ENCODE measurements at regions not wholly inside any gene's neighbourhood (a gene's known extent, or its start where the extent isn't known, plus 50 kb on each side); places are given as distances from the start of the nearest gene placed in this dataset.

- Histone ChIP-seq H3K36me3 (ENCODE audit: insufficient read depth, low read length) (no peaks in the 10 kb centered on the region), H3K4me3 (ENCODE audit: low read depth, low read length, poor library complexity, severe bottlenecking) (no peak overlapping the region), H3K79me2 (ENCODE audit: insufficient read depth, low read depth, low read length) (no peaks in the 10 kb centered on the region), H3K4me2 (ENCODE audit: low read length) (no peak overlapping the region), H3K4me1 (ENCODE audit: insufficient read depth, low read length, poor library complexity, severe bottlenecking) (no peaks in the 10 kb centered on the region), H3K9me3 (ENCODE audit: low read length) (no peaks in the 10 kb centered on the region), H2AFZ (ENCODE audit: low read length) (no peak overlapping the region), H4K20me1 (ENCODE audit: insufficient read depth, low read length) (no peaks in the 10 kb centered on the region), H3K27ac (ENCODE audit: low read depth, low read length, poor library complexity, severe bottlenecking) (no peak overlapping the region), H3K9me2 (ENCODE audit: insufficient read depth, low read length) (no peaks in the 10 kb centered on the region)
- DNase-seq (ENCODE audit: low spot score): no peak
- ChIA-PET POLR2A (interaction anchor here (0.7 kb wide), 1 partner anchor 409 kb away, joined by 3 read pairs; no protein-coding TSS in a partner anchor), CTCF (ENCODE audit: unreplicated experiment) (no interaction called here)
- TF ChIP-seq EZH2phosphoT487 (IDR thresholded peaks at IDR 0.05; ENCODE audit: borderline replicate concordance, low read depth, low read length) (no peak), CTCF (conservative IDR thresholded peaks at IDR 0.05; ENCODE audit: low read length) (no peak)
- BruUV-seq (replicated peaks): no TSS peak
- intact Hi-C loops (cut with micrococcal nuclease; ENCODE audit: unreplicated experiment): no loop called here
Observed at GRCh38 chr12:89263900-89264299, 88.4 kb downstream of the DUSP6 start.

- CTCF ChIA-PET (ENCODE audit: unreplicated experiment): no interaction called here
- POLR2A ChIA-PET: interaction anchor here (0.7 kb wide), 1 partner anchor 18 kb away, joined by 3 read pairs; no protein-coding TSS in a partner anchor
- BruUV-seq (replicated peaks): no TSS peak
Observed at GRCh38 chr12:89262855-89263552, 89.3 kb downstream of the DUSP6 start.

More at GRCh38 chr12:89262855-89263552, 89.3 kb downstream of the DUSP6 start:
- Histone ChIP-seq H3K9me2 (ENCODE audit: insufficient read depth, low read length) (no peaks in the 10 kb centered on the region), H3K4me3 (ENCODE audit: low read depth, low read length, poor library complexity, severe bottlenecking) (no peak overlapping the region), H3K36me3 (ENCODE audit: insufficient read depth, low read length) (no peaks in the 10 kb centered on the region), H2AFZ (ENCODE audit: low read length) (no peak overlapping the region), H3K4me1 (ENCODE audit: insufficient read depth, low read length, poor library complexity, severe bottlenecking) (no peaks in the 10 kb centered on the region), H3K27ac (ENCODE audit: low read depth, low read length, poor library complexity, severe bottlenecking) (no peak overlapping the region), H3K4me2 (ENCODE audit: low read length) (no peak overlapping the region), H3K9me3 (ENCODE audit: low read length) (no peaks in the 10 kb centered on the region), H3K79me2 (ENCODE audit: insufficient read depth, low read depth, low read length) (no peaks in the 10 kb centered on the region), H4K20me1 (ENCODE audit: insufficient read depth, low read length) (no peaks in the 10 kb centered on the region)
- TF ChIP-seq EZH2phosphoT487 (IDR thresholded peaks at IDR 0.05; ENCODE audit: borderline replicate concordance, low read depth, low read length) (no peak), CTCF (conservative IDR thresholded peaks at IDR 0.05; ENCODE audit: low read length) (no peak)
- DNase-seq (ENCODE audit: low spot score): no peak
- intact Hi-C loops (cut with micrococcal nuclease; ENCODE audit: unreplicated experiment): no loop called here
